GM12878 (cell line): ENCODE measurements at regions not wholly inside any gene's neighbourhood (a gene's known extent, or its start where the extent isn't known, plus 50 kb on each side); places are given as distances from the start of the nearest gene placed in this dataset.
"Not testable (repeated sequence)": the region's sequence is repeated elsewhere in the genome, so short reads cannot be mapped to it uniquely, and the experiment has no call there.

ENCODE experiments used
- ATAC-seq: fragments of 200-7000 bp; cut with Tn5 transposase; 3 replicates; pipeline ENCODE4 v1.9.1; 2020; ENCODE audit warnings: mild to moderate bottlenecking, moderate library complexity
- BruUV-seq: library from RNA; stranded (reverse); fragments of 400-500 nt; replicated peaks from 2 replicates; lab custom pipeline; 2021; lab: Mats Ljungman, UMichigan
- CTCF ChIA-PET: fragments of 300-600 bp; sonication (Branson Sonifier 250); formaldehyde crosslinking; extraction: SDS; loops from one replicate; lab custom pipeline; 2021; ENCODE audit warnings: inconsistent platforms; lab: Yijun Ruan, JAX
- POLR2A ChIA-PET: fragments of 350-600 bp; formaldehyde crosslinking; extraction: SDS; loops from one replicate; lab custom pipeline; 2021; ENCODE audit warnings: inconsistent platforms; lab: Charles Lee
- RAD21 ChIA-PET: fragments of 300-600 bp; sonication (Branson Sonifier 250); formaldehyde crosslinking; loops from one replicate; lab custom pipeline; 2023; ENCODE audit warnings: antibody characterized with exemption; ENCODE audit not compliant: unreplicated experiment; lab: Charles Lee
- SMC1A ChIA-PET: fragments of 300-600 bp; sonication (Branson Sonifier 250); formaldehyde crosslinking; loops from one replicate; lab custom pipeline; 2023; ENCODE audit not compliant: unreplicated experiment, uncharacterized antibody; lab: Charles Lee
- DNase-seq: peaks from one replicate; pipeline ENCODE4 v3.0.0-alpha.2; 2011; ENCODE audit warnings: low read depth, low spot score
- FAIRE-seq: peaks from 3 replicates; lab custom pipeline; 2011; peaks lifted over from hg19 to GRCh38; lab: Jason Lieb, UNC
- H2AFZ ChIP-seq: 2 replicates; pipeline ENCODE4 v1.6.0; 2011; ENCODE audit warnings: low read depth, low read length, control low read depth; ENCODE audit not compliant: control insufficient read depth
- H3K27ac ChIP-seq: 2 replicates; pipeline ENCODE4 v1.5.1; 2011; ENCODE audit warnings: control low read depth; ENCODE audit not compliant: control insufficient read depth, insufficient read depth
- H3K27me3 ChIP-seq, 2 experiments: replicated peaks in 1 of 2; 2 replicates each; pipeline versions ENCODE4 v1.6.0 to v1.6.1; 2011; ENCODE audit warnings: low read length in 1 of 2; ENCODE audit not compliant: control insufficient read depth in 2 of 2, insufficient read depth in 2 of 2
- H3K36me3 ChIP-seq, 2 experiments: 2 replicates each; pipeline ENCODE4 v1.5.1; 2011; ENCODE audit warnings: low read length in 1 of 2; ENCODE audit not compliant: control insufficient read depth in 2 of 2, insufficient read depth in 2 of 2
- H3K4me1 ChIP-seq: 2 replicates; pipeline ENCODE4 v1.6.1; 2011; ENCODE audit warnings: mild to moderate bottlenecking, low read length, moderate library complexity, mixed read lengths; ENCODE audit not compliant: control insufficient read depth, insufficient read depth
- H3K4me2 ChIP-seq: 2 replicates; pipeline ENCODE4 v1.6.0; 2011; ENCODE audit warnings: control low read depth; ENCODE audit not compliant: control insufficient read depth, insufficient read depth
- H3K4me3 ChIP-seq: fragments of 200-600 bp; sonication (generic); 2 replicates; pipeline ENCODE4 v1.5.1; 2016
- H3K79me2 ChIP-seq: 2 replicates; pipeline ENCODE4 v1.6.0; 2011; ENCODE audit warnings: low read length; ENCODE audit not compliant: control insufficient read depth, insufficient read depth
- H3K9ac ChIP-seq: 2 replicates; pipeline ENCODE4 v1.8.0; 2011; ENCODE audit warnings: low read length, control low read depth, mixed read lengths; ENCODE audit not compliant: control insufficient read depth, insufficient read depth
- H3K9me3 ChIP-seq: replicated peaks from 3 replicates; pipeline ENCODE4 v1.5.1; 2011; ENCODE audit warnings: mild to moderate bottlenecking, low read length; ENCODE audit not compliant: control insufficient read depth, insufficient read depth
- H4K20me1 ChIP-seq: 2 replicates; pipeline ENCODE4 v1.6.0; 2011; ENCODE audit not compliant: control insufficient read depth, insufficient read depth
- NFIC ChIP-seq: IDR thresholded peaks from 2 replicates; pipeline ENCODE4 v1.6.1; 2012; ENCODE audit warnings: low read depth, mild to moderate bottlenecking, inconsistent platforms, low read length, moderate library complexity
- SUPT20H ChIP-seq: IDR thresholded peaks from 2 replicates; pipeline ENCODE4 v1.6.1; 2011; ENCODE audit warnings: low read depth, mild to moderate bottlenecking, low read length, moderate library complexity, borderline replicate concordance; ENCODE audit not compliant: control insufficient read depth
- WGBS: methylation state at CpG from one replicate; pipeline ENCODE4 v1.1.6; 2016; ENCODE audit warnings: low lambda C conversion rate; ENCODE audit not compliant: insufficient replicate concordance, insufficient coverage; ENCODE audit errors: missing lambda C conversion rate; 5-methylcytosine and 5-hydroxymethylcytosine counted together
- in situ Hi-C: fragments of 300-500 bp; cut with MboI; formaldehyde crosslinking; loops from 9 replicates; pipeline ENCODE4 v1.14.3; 2018; ENCODE audit warnings: mixed read lengths
- intact Hi-C: fragments of 100-400 bp; cut with micrococcal nuclease; formaldehyde crosslinking; loops from one replicate; pipeline ENCODE4 v1.14.2; 2022; ENCODE audit not compliant: unreplicated experiment

GRCh38 chr15:79505956-79506355 is 73.8 kb downstream of the MINAR1 start:
- Histone ChIP-seq H2AFZ (no peak overlapping the region), H3K36me3 (no peaks in the 10 kb centered on the region), H4K20me1 (no peaks in the 10 kb centered on the region), H3K27me3 (peaks cover 0 to 2% of the 10 kb centered on the region in 2 experiments; a peak in 3 of 4 replicates), H3K79me2 (no peaks in the 10 kb centered on the region), H3K4me2 (no peak overlapping the region), H3K9me3 (no peaks in the 10 kb centered on the region), H3K4me3 (no peak overlapping the region), H3K4me1 (no peaks in the 10 kb centered on the region), H3K27ac (no peak overlapping the region), H3K9ac (no peak overlapping the region)
- no peak for TF ChIP-seq NFIC
- TF ChIP-seq SUPT20H, result no peak
- ChIA-PET SMC1A (no interaction called here), CTCF (no interaction called here), RAD21 (no interaction called here), POLR2A (no interaction called here)
- intact Hi-C loops (no loop called here), in situ Hi-C loops (no loop called here)
- no peak for ATAC-seq
- no TSS peak for BruUV-seq
- no peak for FAIRE-seq
- WGBS, result 29% methylated on average over 4 of the region's 4 CpGs
- DNase-seq, result no peak

GRCh38 chr15:79512844-79513243 is 80.7 kb downstream of the MINAR1 start:
- BruUV-seq, DNase-seq, H3K79me2 ChIP-seq, H3K9me3 ChIP-seq, in situ Hi-C loops, H3K27ac ChIP-seq, SMC1A ChIA-PET, H3K36me3 ChIP-seq, H3K4me3 ChIP-seq, ATAC-seq, H3K27me3 ChIP-seq, H3K9ac ChIP-seq, RAD21 ChIA-PET, H2AFZ ChIP-seq, H3K4me1 ChIP-seq, CTCF ChIA-PET, POLR2A ChIA-PET, H4K20me1 ChIP-seq, intact Hi-C loops, FAIRE-seq, H3K4me2 ChIP-seq: not testable (repeated sequence)
- WGBS, result 21% methylated on average over 2 of the region's 3 CpGs
